Activated CD4-positive, alpha-beta T cell treated with anti-CD3 and anti-CD28 coated beads for 48 hours (primary cell): ENCODE measurements at regions not wholly inside any gene's neighbourhood (a gene's known extent, or its start where the extent isn't known, plus 50 kb on each side); places are given as distances from the start of the nearest gene placed in this dataset.

Experiments
- DNase-seq: peaks from one replicate; pipeline ENCODE4 v3.0.0-alpha.2; 2020

DNA sequence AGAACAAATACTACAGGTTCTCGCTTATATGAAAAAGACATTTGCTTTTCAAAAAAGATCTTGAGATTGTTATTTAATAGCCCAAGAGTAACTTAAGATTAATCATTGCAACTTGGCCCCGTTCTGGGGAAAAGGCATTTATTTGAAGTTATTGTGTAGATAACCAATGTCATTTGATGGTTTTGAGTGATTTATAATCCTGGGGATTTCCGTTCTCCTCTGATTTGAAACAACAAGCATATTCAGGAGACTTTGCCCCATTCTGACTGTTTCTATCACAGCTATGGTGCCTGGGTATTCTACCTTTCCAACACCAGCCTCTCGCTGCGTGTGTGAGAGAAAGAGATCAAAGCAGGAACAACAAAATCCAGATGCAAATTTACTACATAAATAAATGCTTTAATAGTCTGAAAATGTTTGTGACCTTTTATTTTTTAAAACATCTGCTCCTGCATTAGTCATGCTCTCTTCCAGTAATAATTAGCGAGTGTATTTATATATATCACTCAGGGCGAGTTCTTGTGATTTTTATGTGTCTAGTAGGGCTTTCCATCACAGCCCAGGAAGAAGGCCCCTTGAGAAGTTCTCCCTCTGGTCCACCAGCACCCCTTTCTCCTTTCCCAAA is 197.9 kb upstream of the FOXQ1 start:
- DNase-seq = no peak

DNA sequence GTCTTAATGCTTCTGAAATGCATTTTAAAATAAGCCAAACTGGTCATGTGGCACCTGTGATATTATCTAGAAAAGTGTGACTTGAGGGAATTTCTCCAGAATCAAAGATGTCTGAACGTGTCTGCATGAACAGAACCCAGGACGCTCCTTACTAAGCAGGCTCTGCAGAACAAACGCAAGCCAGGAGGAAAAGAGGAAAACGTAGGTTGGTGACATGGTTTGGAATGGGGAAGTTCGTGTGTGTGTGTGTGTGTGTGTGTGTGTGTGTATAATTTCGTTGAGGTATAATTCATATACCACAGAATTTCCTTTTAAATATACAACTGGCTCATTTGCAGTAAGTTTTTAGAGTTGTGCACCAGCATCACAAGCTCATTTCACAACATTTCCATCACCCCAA is 200.5 kb upstream of the FOXQ1 start:
- no peak for DNase-seq

DNA sequence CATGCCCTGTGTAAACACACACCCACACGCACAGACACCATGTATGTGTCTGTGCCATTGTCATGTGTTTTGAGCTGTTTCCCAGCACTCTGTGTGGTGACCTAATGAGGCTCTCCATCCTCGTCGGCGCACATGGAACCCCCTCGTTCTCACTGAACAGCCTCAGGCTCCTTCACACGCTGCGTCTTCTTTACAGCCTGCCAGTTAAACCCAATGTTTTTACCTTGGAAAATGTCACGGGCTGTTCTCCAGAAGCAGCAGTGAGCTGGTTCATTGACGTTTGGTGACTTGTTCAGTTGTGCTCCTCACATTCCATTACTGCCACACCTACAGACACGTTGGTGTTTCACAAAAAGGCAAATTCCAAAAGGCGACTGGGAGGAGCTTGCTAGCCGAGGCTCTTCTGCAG is 201.0 kb upstream of the FOXQ1 start:
- DNase-seq = no peak

DNA sequence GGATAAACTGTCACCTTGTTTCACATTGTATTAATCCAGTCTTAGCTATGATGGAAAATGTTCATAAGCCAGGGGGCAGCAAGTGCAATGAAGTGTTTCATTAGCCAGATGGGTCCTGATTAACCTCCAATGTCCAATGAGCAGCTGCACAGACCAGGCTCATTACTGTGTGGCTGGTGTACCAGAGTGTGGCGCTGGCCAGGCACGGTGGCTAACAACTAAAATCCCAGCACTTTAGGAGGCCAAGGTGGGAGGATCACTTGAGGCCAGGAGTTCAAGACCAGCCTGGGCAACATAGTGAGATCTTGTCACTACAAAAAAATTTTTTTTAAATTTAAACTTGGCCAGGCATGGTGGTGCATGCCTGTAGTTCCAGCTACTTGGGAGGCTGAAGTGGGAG is 201.7 kb upstream of the FOXQ1 start:
- DNase-seq = no peak

DNA sequence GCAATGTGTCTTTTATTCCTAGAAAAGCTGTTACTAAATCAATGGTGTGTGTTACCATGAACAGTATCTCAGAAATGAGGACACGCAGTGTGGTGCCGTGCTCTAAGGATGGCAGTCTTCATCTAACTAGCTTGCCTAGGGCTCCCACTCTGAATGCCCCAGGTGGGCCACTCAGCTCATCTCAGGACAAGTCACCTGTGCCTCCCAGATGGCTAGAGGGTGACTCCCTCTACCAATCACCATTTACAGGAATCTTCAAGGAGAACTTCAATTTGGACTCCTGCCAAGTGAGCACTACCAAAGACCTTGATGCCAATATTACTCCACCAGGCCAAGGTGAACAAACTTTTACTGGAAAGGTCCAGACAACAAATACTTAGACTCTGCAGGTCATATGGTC is 202.8 kb upstream of the FOXQ1 start:
- no peak for DNase-seq

DNA sequence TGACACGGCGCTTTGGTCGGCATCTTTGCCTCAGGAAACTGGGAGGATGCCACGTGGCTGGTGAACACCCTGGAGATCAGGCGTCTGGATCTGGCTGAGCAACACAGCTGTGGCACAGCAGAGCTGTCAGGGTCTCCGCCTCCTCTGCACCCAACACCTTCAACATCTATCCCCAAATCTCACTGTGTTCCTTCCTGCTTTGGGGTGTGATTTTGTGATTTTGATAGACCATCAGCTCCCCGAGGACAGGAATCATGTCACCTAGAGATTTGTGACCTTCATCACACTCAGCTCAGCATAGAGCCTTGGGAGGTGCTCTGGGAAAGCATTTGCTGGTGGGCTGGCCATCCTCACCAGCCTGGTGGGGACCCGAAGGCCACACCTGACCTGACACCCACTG is 203.7 kb upstream of the FOXQ1 start:
- no peak for DNase-seq

DNA sequence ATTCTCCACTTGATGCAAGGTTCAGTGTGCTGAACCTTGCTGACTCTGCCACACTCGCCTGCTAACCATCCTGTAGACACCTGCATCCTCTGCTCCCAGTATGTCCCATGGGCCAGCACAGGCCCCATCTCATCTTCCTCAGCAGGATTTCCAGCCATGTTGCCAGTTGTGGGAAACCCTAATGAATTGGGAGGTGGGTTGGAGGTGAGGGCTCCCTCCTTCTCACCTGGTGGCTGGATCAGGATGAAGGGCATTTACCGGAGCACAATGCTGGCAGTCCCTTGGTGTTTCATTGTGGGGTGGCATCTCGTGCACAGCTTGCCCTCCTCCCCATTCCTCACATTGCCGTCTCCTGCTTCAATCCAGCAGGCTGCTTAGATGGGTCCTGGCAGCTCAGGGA is 204.3 kb upstream of the FOXQ1 start:
- DNase-seq = no peak

DNA sequence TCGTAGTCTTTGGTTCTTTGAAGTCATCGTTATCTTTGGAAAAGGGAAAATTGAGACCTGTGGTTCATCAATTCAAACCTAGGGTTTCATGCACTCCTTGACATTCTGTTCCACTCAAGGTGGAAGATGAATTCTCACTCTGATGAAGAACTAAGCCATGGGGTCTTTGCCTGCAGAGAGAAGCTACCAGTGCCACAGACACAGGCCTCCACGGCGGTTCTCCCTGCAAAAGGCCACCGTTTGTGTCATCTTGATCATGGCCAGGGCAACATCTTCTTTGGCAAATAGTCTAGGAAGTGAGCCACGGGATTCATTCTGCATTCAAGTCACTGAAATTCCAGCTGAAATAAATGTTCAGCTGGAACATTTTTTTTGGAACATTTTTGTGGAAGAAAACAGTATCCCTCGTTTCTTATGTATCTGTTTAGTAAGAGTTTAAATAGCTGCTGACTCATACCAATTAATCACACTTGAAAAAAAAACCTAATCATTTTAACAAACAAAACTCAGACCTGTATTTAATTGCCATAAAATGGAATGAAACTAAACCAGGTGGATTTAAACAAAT is 206.0 kb upstream of the FOXQ1 start:
- DNase-seq = no peak

DNA sequence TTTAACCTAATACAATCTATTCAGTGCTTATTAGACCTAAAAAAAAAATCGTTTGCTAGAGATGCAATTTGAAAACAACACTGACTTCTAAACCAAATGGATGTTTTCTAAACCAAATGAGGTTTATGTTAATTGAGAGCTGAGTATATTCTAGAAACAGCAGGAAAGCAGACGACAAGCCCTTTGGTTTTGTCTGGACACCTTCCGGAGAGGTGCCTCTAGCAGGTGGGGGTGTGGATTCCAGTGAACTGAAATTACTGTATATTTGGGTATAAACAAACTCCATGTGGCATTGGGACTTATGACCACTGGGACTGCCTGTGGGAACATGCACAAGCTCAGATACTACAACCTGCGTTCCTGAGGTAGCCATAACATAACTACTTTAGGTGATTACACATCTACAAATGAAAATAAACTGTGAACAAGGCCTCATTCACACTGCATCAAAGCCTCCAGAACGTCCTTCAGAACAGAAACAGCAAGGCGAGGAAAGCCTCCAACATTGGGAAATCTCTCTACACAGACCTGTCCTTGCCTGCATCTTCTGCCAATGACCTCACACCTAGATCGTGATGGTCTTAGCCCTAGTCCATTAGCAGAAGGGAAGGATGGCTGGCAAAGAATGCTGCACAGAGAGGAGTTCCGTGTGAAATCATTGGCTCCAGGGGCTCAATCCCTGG is 206.8 kb upstream of the FOXQ1 start:
- no peak for DNase-seq

DNA sequence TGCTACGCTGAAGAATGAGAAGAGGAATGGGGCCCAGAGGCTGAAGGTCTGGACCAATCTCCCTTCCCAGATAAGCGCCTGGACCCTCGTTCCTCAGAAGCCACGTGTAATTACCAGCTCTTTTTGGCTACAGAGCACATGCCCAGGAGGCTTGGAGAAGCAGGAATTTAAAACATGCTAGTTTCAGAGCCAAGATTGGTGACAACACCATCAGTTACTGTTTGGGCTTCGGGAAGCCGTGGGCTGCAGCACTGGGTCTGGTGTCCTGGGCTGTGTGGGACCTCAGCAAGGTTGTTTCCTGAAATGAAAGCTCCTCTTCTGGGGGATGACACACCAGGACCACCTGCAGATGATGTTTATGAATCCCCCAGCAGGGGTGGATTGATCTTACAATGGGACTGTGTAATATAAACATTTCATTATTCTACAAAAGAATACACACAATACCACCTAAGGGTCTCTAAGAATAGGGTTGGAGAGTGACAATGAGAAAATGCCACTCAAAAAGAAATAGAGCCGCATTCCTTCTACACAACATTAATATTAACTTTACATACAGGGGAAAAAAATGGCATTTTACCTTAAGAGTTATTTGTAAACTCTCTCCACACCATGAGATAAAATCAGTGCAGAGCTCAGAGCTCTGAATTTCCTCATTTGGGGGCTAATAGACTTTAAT is 207.8 kb upstream of the FOXQ1 start:
- no peak for DNase-seq

DNA sequence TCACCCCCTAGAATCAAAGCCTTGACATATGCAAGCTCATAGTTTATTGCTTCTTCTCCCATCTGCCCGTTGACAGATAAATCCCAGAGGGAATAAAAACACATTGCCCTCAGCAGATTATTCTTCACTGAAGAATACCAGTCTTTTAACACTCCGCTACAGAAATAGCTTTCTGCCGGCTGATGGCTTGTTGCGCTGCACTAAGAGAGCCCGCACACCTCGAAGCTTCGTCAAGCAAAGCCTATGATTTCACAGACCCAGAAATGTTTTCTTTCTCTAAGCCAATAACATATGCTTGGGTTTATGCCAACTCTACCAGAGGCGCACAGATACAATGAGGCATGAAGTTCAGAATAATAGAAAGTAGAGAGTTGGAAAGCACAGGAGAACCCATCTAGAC is 208.9 kb upstream of the FOXQ1 start:
- no peak for DNase-seq

DNA sequence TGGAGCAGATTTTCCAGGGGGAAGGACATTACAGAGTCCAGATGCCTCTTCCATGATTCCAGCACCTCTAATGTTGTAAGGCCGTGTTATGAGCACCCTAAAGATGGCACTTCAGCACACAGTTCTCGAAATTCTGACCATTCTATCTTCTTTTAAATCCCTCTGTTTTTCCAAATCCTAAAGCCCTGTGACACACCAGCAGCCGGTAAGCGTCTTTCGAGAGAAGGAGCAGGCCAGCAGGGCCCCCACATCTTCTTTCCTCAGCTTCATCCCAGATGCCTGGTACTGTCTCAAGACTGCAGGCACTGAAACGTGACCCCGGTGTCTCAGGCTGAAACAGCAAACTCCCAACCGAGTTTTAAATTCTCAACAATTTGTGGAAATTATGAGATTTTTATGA is 211.6 kb upstream of the FOXQ1 start:
- no peak for DNase-seq

DNA sequence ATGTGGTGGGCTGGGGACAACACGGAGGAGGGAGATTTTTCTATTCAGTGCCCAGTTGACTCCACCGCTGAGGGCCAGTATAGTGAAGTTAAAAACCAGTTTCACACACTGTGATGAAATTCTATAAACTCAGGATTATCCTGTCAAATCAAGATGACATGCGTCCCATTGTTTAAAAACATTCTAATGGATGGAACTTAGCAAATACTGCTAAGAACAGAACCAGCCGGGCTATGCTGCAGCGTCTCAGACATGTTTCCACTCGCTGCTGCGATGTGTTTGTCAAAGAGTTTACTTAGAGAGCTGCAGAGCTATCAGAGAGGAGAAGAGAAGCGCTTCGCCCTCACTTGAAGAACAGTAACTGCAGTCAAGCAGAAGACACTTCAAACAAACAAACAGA is 212.6 kb upstream of the FOXQ1 start:
- DNase-seq = no peak

DNA sequence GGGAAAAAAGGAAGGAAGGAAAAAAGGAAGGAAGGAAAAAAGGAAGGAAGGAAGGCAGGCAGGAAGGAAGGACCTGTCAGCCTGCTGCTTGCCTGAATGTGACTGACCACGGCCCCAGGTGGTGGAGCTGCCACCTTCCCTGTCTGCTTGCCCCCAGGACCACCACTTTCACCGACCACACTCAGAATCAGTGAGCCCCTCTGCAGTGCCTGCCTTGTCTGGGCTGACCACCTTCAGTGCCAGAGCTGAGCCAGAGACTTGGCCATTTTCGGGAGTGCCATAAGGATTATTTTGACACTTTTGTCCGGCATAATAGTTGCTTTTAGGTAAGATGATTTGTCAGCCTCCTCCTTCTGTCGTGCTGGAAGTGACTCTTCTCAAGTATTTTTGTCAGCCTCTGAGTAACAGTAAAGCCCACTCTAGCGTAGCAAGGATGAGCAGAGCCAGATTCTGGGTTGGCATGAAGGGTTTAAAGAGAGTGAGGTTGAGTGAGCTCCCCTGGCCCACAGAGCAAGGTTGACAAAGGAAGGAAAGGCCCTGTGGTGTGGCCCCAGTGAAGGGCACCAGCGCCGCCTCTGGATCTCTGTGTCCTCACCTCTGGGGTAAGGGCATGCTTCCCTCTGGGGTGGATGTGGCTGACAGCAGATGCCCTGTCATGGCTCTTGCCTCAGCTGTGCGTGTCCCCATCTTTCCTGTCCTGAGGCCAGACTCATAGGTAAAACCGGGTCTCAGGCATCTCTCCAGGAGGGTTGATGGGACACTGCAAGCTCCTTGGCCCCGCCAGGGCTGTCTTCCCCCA is 214.7 kb upstream of the FOXQ1 start:
- DNase-seq = no peak

DNA sequence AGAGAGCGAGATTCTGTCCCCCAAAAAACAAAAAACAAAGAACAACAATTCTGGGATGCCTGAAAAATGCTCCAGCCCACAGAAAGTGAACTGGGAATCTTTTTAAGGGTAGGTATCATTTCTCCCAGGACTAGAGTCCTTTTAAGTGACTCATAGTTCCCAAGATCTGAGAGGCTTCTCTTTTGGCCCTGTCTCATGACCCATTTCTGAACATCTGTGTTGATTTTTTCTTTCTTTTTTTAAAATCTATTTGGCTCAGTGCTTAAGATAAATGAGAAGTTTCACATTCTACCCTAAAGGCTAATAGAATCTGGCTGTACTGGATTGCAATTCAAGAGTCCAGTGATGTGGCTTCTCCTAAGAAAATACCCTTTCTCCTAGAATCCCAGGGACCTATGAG is 217.6 kb upstream of the FOXQ1 start:
- DNase-seq = no peak

DNA sequence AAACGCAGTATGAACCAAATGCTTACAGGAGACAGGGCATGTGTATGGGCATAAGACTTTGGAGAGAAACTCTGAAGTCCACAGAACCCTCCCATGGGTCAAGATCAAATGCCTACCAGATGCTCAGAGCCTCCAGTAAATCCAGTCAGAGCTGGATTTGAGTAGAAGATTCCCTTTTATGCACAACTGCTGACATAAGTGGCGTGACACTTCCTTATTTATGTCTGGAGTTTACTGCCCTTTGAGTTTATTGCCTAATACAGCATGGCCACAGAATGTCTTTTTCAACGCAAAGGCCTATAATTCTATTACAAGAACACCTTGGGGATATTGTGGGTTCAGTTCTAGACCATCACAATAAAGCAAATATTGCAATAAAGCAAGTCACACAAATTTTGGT is 220.0 kb upstream of the FOXQ1 start:
- no peak for DNase-seq

DNA sequence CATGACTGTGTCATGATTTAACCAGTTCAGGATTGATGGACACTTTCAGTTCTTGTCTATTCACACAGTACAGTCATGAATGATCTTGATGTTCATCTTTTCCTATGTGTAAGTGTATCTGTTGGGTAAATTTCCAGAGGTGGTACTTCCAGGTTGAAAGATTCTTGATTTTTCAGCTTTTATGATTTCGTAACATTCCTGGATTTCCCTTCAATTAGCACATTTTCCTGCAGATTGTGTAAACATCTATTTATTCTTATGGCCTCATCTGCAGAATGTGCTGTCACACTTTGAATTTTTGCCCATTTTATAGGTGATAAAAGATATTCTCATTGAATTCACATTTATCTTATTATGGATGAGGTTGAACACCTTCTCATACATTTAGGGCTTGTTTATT is 222.0 kb upstream of the FOXQ1 start:
- no peak for DNase-seq

DNA sequence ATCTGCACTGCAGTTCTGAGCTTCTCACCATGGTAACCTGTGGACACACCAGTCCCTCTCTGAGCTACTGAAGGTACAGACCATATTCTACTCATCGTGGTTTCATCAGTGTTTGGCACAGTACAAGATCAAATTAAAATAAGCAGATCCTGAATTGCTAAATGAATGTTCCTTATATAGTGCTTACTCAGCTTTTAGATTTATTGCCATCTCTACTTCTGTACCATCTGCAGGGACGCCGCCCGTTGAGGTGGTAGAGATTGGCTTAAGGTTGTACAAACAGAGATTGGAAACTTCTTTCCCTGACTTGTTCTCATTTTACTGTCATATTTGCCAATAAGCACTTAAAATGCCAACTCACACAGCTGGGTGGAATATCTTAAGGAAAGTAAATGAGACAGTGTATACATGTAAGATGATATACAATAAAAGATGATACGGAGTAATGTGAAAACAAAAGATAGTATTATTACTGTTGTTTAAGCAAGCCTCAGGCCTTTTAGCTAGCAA is 223.4 kb upstream of the FOXQ1 start:
- DNase-seq = no peak

DNA sequence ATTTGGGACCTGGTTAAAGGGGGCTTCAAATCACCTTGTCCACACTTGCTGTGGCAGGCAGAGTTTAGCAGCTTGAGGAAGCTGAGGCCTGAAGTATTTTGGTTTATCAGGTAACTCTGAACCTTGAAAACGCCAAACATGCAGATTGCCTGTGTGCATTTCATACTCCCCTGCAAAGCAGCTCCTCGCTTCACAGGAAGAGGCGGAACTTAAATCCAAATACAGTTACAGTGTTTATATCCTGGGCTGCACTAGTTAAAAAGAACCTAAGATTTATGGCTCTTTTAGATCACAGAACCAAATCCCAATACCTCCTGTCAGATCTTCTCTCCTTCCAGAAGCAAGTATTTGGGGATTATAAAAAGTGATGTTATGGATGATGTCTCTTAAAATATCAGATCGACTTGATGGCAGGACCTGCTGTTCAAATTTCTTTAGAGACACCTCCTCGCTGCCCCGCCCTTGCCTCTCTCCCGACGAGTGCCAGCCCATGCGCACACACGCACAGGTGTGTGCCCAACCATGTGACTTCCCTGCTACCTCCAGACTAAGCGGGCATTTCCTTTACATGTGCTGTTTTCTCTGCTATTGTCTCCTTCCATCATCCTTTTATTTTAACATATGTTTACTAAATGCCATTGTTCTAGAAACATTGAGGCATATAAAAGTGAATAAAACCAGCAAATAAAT is 224.6 kb upstream of the FOXQ1 start:
- no peak for DNase-seq

DNA sequence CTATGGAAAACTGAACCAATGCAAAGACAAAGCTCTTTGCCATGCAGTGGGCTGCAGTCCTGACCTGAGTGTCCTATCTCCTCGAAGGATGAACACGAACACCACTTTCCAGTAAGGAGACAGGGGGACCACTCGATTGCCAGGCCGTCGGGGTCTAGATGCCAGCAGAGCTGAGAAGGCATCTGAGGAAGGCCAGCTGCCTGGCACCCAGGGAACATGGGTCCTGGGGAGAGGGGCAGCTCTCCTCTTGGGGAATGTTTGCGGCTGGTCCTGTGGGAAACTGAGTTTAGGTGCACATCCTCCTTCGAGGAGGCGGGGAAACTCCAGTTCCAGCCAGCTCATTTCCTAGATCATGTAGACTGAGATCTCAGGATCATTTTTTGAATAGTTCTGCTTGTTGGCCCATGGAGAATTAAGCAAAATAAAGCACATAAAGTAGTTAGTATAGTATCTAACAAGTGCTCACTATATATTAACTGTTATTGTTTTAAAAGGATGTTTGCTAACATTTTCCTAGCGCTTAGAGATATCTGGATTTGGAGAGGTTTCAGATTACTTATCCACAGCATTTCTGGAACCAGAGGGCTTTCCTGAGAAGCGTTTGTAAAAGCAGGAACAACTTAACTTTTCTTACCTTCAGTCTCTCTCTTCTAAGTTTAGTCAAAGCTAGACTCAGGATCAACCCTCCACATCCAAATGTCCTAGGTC is 225.3 kb upstream of the FOXQ1 start:
- no peak for DNase-seq

DNA sequence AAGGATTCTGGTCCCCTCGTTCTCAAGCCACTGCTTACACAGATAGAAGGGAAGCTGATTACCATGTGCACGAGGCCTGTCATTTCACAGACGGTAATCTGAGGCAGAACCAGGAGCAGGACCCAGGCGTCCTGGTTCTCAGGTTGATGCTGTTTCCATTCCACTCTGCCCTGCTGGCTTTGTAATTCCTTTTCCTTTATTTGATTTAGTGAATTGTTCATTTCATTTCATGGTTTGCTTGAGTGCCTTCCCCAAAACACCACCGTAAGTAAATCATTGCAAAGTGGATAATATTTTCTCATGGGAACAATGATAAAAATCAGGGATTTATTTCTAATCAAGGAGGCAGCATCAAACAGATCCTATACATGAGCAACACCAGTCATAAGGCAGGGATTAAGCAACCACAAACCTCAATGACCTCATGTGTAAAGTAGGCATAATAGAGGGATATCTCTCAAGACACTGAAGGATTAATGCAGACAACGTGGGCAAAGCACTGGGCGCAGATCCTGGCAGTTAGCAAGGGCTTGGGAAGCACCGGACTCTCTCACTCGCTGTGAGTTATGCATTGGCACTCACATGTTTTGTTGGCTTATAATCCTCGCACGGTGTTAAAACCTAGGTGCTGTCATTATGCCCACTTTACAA is 229.5 kb upstream of the FOXQ1 start:
- no peak for DNase-seq
